Fibroblast of lung (primary cell): ENCODE measurements at regions not wholly inside any gene's neighbourhood (a gene's known extent, or its start where the extent isn't known, plus 50 kb on each side); places are given as distances from the start of the nearest gene placed in this dataset.
"Not testable (repeated sequence)": the region's sequence is repeated elsewhere in the genome, so short reads cannot be mapped to it uniquely, and the experiment has no call there.

ENCODE experiments used
- DNase-seq, 2 donors: peaks; one replicate each; pipeline versions ENCODE4 v3.0.0 to v3.0.0-alpha.2; 2010; ENCODE audit warnings: low read depth in 2 of 2
- H2AFZ ChIP-seq: 2 replicates; pipeline ENCODE4 v1.5.1; 2012; ENCODE audit warnings: low read length, control low read depth, inconsistent platforms
- H3K27ac ChIP-seq: 2 replicates; pipeline ENCODE4 v1.5.1; 2011; ENCODE audit warnings: low read length, control low read depth; ENCODE audit not compliant: insufficient read depth
- H3K27me3 ChIP-seq: 2 replicates; pipeline ENCODE4 v1.5.1; 2011; ENCODE audit warnings: mild to moderate bottlenecking, low read length; ENCODE audit not compliant: control insufficient read depth, insufficient read depth
- H3K36me3 ChIP-seq: 2 replicates; pipeline ENCODE4 v1.5.1; 2011; ENCODE audit warnings: low read length; ENCODE audit not compliant: control insufficient read depth, insufficient read depth
- H3K4me1 ChIP-seq: 2 replicates; pipeline ENCODE4 v1.5.1; 2011; ENCODE audit warnings: low read length; ENCODE audit not compliant: control insufficient read depth, insufficient read depth; ENCODE audit errors: extremely low read depth
- H3K4me2 ChIP-seq: 2 replicates; pipeline ENCODE4 v1.5.1; 2011; ENCODE audit warnings: low read length, control low read depth; ENCODE audit not compliant: insufficient read depth; ENCODE audit errors: extremely low read depth
- H3K4me3 ChIP-seq, 4 experiments: fragments of 200-600 bp in 1 of 4; sonication (generic) in 1 of 4; replicated peaks in 1 of 4; 2 replicates each; pipeline ENCODE4 v1.5.1; 2011 to 2016; ENCODE audit warnings: low read length in 4 of 4, low read depth in 3 of 4, mild to moderate bottlenecking in 3 of 4, control low read depth in 2 of 4, inconsistent platforms in 1 of 4, mixed read lengths in 1 of 4; ENCODE audit not compliant: insufficient read depth in 1 of 4; ENCODE audit errors: control extremely low read depth in 1 of 4
- H3K79me2 ChIP-seq: 2 replicates; pipeline ENCODE4 v1.5.1; 2012; ENCODE audit warnings: mild to moderate bottlenecking, low read length, inconsistent platforms; ENCODE audit not compliant: control insufficient read depth, insufficient read depth
- H3K9ac ChIP-seq: 2 replicates; pipeline ENCODE4 v1.5.1; 2011; ENCODE audit warnings: mild to moderate bottlenecking, low read length, control low read depth; ENCODE audit not compliant: insufficient read depth
- H3K9me3 ChIP-seq: 2 replicates; pipeline ENCODE4 v1.5.1; 2012; ENCODE audit warnings: low read depth, low read length; ENCODE audit not compliant: control insufficient read depth, insufficient read depth
- H4K20me1 ChIP-seq: 2 replicates; pipeline ENCODE4 v1.5.1; 2011; ENCODE audit warnings: low read length; ENCODE audit not compliant: control insufficient read depth, insufficient read depth; ENCODE audit errors: extremely low read depth
- EZH2 ChIP-seq: IDR thresholded peaks from 2 replicates; pipeline ENCODE4 v1.5.1; 2012; ENCODE audit warnings: low read length, control low read depth, mild to moderate bottlenecking; ENCODE audit errors: missing control alignments
- TF ChIP-seq, protein P1 (sequence below), 2 donors: IDR thresholded peaks in 1 of 2; conservative IDR thresholded peaks in 1 of 2; 1 replicate in 1 of 2; 2 replicates in 1 of 2; pipeline ENCODE4 v1.5.1; 2011 to 2012; ENCODE audit warnings: low read length in 2 of 2, control low read depth in 1 of 2, inconsistent platforms in 1 of 2, low read depth in 1 of 2, mild to moderate bottlenecking in 1 of 2

DNA sequence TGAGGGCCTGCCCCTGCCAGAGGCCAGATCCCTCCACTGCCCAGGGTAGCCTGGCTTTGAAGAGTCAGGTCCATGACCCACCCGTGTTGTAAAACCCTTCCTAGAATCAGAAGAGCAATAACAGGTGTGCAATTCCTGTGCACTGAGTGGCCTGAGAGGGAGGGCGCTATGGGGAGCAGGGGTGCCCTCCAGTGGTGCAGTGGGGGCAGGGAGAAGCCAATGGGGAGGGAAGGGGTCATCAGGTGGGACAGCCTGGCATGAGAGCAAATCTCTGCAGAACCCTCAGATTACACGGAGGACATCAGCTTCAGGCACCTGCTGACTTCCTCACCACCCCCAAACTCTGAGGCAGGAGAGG, 72.9 kb upstream of the ZNF469 start:
- Histone ChIP-seq H3K9ac (no peak overlapping the region), H3K27ac (no peak overlapping the region), H4K20me1 (no peaks in the 10 kb centered on the region), H3K4me3 (no peak overlapping the region), H3K27me3 (no peaks in the 10 kb centered on the region), H3K4me2 (no peak overlapping the region), H3K79me2 (no peaks in the 10 kb centered on the region), H3K4me1 (peaks cover 26% of the 10 kb centered on the region), H2AFZ (no peak overlapping the region), H3K36me3 (no peaks in the 10 kb centered on the region), H3K9me3 (no peaks in the 10 kb centered on the region)
- no peak for DNase-seq
- TF ChIP-seq EZH2 = no peak
- TF ChIP-seq, protein P1, sequence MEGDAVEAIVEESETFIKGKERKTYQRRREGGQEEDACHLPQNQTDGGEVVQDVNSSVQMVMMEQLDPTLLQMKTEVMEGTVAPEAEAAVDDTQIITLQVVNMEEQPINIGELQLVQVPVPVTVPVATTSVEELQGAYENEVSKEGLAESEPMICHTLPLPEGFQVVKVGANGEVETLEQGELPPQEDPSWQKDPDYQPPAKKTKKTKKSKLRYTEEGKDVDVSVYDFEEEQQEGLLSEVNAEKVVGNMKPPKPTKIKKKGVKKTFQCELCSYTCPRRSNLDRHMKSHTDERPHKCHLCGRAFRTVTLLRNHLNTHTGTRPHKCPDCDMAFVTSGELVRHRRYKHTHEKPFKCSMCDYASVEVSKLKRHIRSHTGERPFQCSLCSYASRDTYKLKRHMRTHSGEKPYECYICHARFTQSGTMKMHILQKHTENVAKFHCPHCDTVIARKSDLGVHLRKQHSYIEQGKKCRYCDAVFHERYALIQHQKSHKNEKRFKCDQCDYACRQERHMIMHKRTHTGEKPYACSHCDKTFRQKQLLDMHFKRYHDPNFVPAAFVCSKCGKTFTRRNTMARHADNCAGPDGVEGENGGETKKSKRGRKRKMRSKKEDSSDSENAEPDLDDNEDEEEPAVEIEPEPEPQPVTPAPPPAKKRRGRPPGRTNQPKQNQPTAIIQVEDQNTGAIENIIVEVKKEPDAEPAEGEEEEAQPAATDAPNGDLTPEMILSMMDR (conservative IDR thresholded peaks at IDR 0.05 in 1 of 2, IDR thresholded peaks at IDR 0.05 in 1 of 2; ENCODE audit: low read depth in 1 of 2, low read length in 2 of 2) = peak in 1 of 2 donors; percentile 26

DNA sequence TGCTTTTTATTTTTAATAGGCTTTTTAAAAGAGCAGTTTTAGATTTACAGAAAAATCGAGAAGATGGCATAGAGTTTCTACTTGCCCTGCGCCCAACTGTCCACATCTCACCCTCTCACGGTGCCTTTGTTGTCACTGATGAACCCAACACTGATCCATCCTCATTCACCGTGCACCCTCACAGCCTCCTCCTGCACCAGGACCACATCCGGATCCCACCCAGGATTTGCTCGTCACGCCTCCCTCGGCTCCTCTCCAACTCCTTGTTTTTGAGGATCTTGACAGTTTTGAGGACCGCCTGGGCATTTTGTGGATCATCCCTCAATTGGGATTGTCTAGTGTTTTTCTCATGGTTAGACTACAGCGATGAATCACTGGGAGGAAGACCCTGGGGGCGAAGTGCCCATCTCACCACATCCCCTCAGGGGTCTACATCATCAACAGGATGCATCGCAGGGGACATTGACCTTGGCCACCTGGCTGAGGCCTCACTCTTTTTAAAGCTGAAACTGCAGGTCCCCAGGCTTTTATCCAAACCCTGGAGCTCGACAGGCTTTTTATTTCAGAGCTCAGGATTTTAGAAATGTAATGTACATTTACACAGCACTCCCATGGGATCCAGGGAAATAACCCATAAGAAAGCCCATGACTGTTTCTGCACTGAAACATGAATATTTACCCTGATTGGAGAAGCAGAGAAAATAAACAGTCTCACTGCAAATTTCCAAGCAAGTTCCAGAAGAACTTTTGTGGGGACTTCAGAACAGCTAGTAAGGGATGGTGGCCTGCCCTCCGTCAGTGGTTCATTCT, 71.8 kb upstream of the ZNF469 start:
- Histone ChIP-seq H3K4me2 (no peak overlapping the region), H3K79me2 (no peaks in the 10 kb centered on the region), H4K20me1 (no peaks in the 10 kb centered on the region), H3K4me1 (peaks cover 18% of the 10 kb centered on the region), H3K9me3 (no peaks in the 10 kb centered on the region), H3K27ac (no peak overlapping the region), H2AFZ (no peak overlapping the region), H3K4me3 (no peak overlapping the region), H3K9ac (no peak overlapping the region), H3K27me3 (no peaks in the 10 kb centered on the region), H3K36me3 (no peaks in the 10 kb centered on the region)
- TF ChIP-seq EZH2 = no peak
- TF ChIP-seq, protein P1 (conservative IDR thresholded peaks at IDR 0.05 in 1 of 2, IDR thresholded peaks at IDR 0.05 in 1 of 2; ENCODE audit: low read depth in 1 of 2, low read length in 2 of 2) = no peak
- no peak for DNase-seq

DNA sequence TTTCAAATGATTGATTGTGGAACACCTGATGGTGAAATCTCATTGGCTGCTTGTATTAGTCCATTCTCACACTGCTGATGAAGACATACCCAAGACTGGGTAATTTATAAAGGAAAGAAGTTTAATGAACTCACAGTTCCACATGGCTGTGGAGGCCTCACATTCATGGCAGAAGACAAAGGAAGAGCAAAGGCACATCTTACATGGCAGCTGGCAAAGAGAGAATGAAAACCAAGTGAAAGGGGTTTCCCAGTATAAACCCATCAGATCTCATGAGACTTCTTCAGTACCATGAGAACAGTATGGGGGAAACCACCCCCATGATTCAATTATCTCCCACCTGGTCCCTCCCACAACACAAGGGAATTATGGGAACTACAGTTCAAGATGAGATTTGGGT, 70.9 kb upstream of the ZNF469 start:
- H3K9ac ChIP-seq, DNase-seq, H3K27ac ChIP-seq, H4K20me1 ChIP-seq, H3K4me3 ChIP-seq, H3K27me3 ChIP-seq, H3K9me3 ChIP-seq, H3K36me3 ChIP-seq, H2AFZ ChIP-seq, H3K79me2 ChIP-seq, H3K4me2 ChIP-seq: not testable (repeated sequence)
- H3K4me1 ChIP-seq = peaks cover 11% of the 10 kb centered on the region
